KMS-11 (cell line): ENCODE measurements at regions not wholly inside any gene's neighbourhood (a gene's known extent, or its start where the extent isn't known, plus 50 kb on each side); places are given as distances from the start of the nearest gene placed in this dataset.

Experiments
- H2AFZ ChIP-seq: fragments of 200-600 bp; sonication (generic); 2 replicates; pipeline ENCODE4 v1.6.1; 2016; ENCODE audit warnings: antibody characterized with exemption, mixed run types, low read depth
- H3K27ac ChIP-seq: fragments of 200-600 bp; sonication (generic); 2 replicates; pipeline ENCODE4 v1.6.1; 2016; ENCODE audit warnings: mild to moderate bottlenecking, mixed run types
- H3K27me3 ChIP-seq: fragments of 200-600 bp; sonication (generic); 2 replicates; pipeline ENCODE4 v1.6.1; 2017; ENCODE audit warnings: mild to moderate bottlenecking, low read depth, mixed run types, moderate library complexity; ENCODE audit not compliant: insufficient read depth
- H3K36me3 ChIP-seq: fragments of 200-600 bp; sonication (generic); 2 replicates; pipeline ENCODE4 v1.6.1; 2017; ENCODE audit warnings: mild to moderate bottlenecking, mixed run types; ENCODE audit not compliant: insufficient read depth
- H3K4me1 ChIP-seq: fragments of 200-600 bp; sonication (generic); 2 replicates; pipeline ENCODE4 v1.6.1; 2016; ENCODE audit warnings: mild to moderate bottlenecking, low read depth, mixed run types; ENCODE audit not compliant: poor library complexity, severe bottlenecking
- H3K4me2 ChIP-seq: fragments of 200-600 bp; sonication (generic); 2 replicates; pipeline ENCODE4 v1.7.0; 2016; ENCODE audit warnings: mild to moderate bottlenecking, mixed run types
- H3K4me3 ChIP-seq: fragments of 200-600 bp; sonication (generic); IDR thresholded peaks from 2 replicates; pipeline ENCODE4 v1.6.1; 2017; ENCODE audit warnings: low read depth, low read length, mixed read lengths; ENCODE audit not compliant: insufficient read depth
- H3K79me2 ChIP-seq: fragments of 200-600 bp; sonication (generic); 2 replicates; pipeline ENCODE4 v1.6.1; 2016; ENCODE audit warnings: low read depth, mixed run types; ENCODE audit not compliant: insufficient read depth
- H3K9ac ChIP-seq: fragments of 200-600 bp; sonication (generic); 2 replicates; pipeline ENCODE4 v1.6.1; 2016; ENCODE audit warnings: mild to moderate bottlenecking, mixed run types
- H4K20me1 ChIP-seq: fragments of 200-600 bp; sonication (generic); 2 replicates; pipeline ENCODE4 v1.6.1; 2016; ENCODE audit warnings: mild to moderate bottlenecking, mixed run types; ENCODE audit not compliant: insufficient read depth
- CTCF ChIP-seq: fragments of 200-600 bp; sonication (generic); conservative IDR thresholded peaks from 2 replicates; pipeline ENCODE4 v1.6.1; 2017; ENCODE audit warnings: low read depth, mild to moderate bottlenecking, antibody characterized with exemption, low read length, moderate library complexity, mixed read lengths

- peaks cover 91% of the 10 kb centered on the region for H3K4me1 ChIP-seq
- H3K4me2 ChIP-seq = peak overlapping the region; percentile 78
- no peak for TF ChIP-seq CTCF
- H3K9ac ChIP-seq = peak overlapping the region; percentile 15; the same call in 1 of the 2 replicates
- no peaks in the 10 kb centered on the region for H3K79me2 ChIP-seq
- no peaks in the 10 kb centered on the region for H4K20me1 ChIP-seq
- 0 out of 2 replicates have a peak overlapping the region, but pooled peaks have one; percentile 27 for H2AFZ ChIP-seq
- no peaks in the 10 kb centered on the region for H3K27me3 ChIP-seq
- H3K36me3 ChIP-seq = no peaks in the 10 kb centered on the region
- H3K4me3 ChIP-seq = no peak overlapping the region
- peak overlapping the region; percentile 45 for H3K27ac ChIP-seq
These were observed 460.6 kb upstream of the NR2F2 start for GRCh38 chr15:95869920-95870319.

- Histone ChIP-seq H4K20me1 (no peaks in the 10 kb centered on the region), H3K4me2 (peak overlapping the region; percentile 22), H3K27ac (peak overlapping the region; percentile 47), H3K79me2 (no peaks in the 10 kb centered on the region), H2AFZ (no peak overlapping the region), H3K9ac (no peak overlapping the region), H3K4me3 (no peak overlapping the region), H3K27me3 (no peaks in the 10 kb centered on the region), H3K4me1 (peaks cover 83% of the 10 kb centered on the region), H3K36me3 (no peaks in the 10 kb centered on the region)
- no peak for TF ChIP-seq CTCF
These were observed 458.1 kb upstream of the NR2F2 start for GRCh38 chr15:95872366-95872771.

- H3K27ac ChIP-seq = peak overlapping the region; percentile 48
- H3K36me3 ChIP-seq = no peaks in the 10 kb centered on the region
- peak overlapping the region; percentile 22 for H3K4me2 ChIP-seq
- H4K20me1 ChIP-seq = no peaks in the 10 kb centered on the region
- H3K27me3 ChIP-seq = no peaks in the 10 kb centered on the region
- H3K4me3 ChIP-seq = no peak overlapping the region
- no peak for TF ChIP-seq CTCF
- peaks cover 82% of the 10 kb centered on the region for H3K4me1 ChIP-seq
- no peak overlapping the region for H3K9ac ChIP-seq
- H3K79me2 ChIP-seq = no peaks in the 10 kb centered on the region
- H2AFZ ChIP-seq = peak overlapping the region; percentile 25
These were observed 455.9 kb upstream of the NR2F2 start for GRCh38 chr15:95874637-95875036.

DNA sequence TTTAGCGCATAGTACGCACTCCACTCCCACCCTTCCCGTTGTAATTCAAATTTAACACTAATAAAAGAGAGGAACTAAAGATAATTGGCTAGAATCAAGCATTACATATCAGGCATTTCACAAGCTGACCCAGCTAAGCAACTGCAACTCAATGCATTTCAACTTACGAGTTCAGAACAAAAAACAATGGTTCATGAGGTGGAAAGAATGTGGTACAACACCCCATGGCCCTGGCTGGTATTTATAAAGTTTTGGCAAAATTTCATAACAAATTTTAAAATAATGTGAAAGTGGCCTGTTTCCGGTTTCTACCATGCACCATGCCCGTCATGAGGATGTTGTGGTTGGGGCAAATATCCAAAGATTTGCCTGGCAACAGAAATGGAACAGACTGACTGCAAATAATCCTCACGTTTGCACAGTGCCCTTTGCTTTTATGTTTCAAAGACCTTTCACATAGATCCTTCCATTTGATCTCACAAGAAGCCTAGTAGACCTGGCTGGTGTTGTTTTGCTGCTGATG, 455.3 kb upstream of the NR2F2 start:
- no peak for TF ChIP-seq CTCF
- Histone ChIP-seq H2AFZ (peak overlapping the region; percentile 25), H3K36me3 (no peaks in the 10 kb centered on the region), H3K4me3 (no peak overlapping the region), H3K4me1 (peaks cover 81% of the 10 kb centered on the region), H3K79me2 (no peaks in the 10 kb centered on the region), H4K20me1 (no peaks in the 10 kb centered on the region), H3K27me3 (no peaks in the 10 kb centered on the region), H3K27ac (peak overlapping the region; percentile 48), H3K4me2 (peak overlapping the region; percentile 22), H3K9ac (no peak overlapping the region)
